ENCODE measurements at regions not wholly inside any gene's neighbourhood (a gene's known extent, or its start where the extent isn't known, plus 50 kb on each side); places are given as distances from the start of the nearest gene placed in this dataset.

DNA sequence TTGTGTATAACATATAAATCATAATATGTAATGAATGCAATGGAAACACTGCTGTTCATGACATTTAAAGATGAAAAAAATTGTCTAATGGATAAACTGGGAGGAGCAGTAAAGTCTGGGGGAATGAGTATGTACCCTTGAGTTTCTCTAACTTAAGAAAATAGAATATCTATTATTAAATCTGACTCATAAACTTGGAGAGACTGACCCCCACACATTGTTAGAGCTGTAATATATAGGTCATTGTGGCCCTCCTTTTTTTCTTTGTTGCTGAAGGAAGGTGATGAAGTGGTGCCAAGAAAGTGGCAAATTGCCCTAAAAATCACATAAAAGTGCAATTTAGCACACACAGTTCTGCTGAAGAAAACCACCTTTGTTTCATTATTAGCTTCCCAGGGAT, 389.8 kb upstream of the RARB start:
- TF ChIP-seq CTCF (conservative IDR thresholded peaks at IDR 0.05 in 1 of 2, IDR thresholded peaks at IDR 0.05 in 1 of 2; ENCODE audit: extremely low read depth in 1 of 2, insufficient read depth in 1 of 2, low read depth in 1 of 2, low read length in 2 of 2) (no peak), EZH2 (IDR thresholded peaks at IDR 0.05; ENCODE audit: borderline replicate concordance, low read length) (no peak)

Measured in mammary epithelial cell (primary cell).